SIG-M5 (cell line): ENCODE measurements at regions not wholly inside any gene's neighbourhood (a gene's known extent, or its start where the extent isn't known, plus 50 kb on each side); places are given as distances from the start of the nearest gene placed in this dataset.

Experiments
- DNase-seq: peaks from one replicate; lab custom pipeline; 2025; lab: John Stamatoyannopoulos, UW

DNA sequence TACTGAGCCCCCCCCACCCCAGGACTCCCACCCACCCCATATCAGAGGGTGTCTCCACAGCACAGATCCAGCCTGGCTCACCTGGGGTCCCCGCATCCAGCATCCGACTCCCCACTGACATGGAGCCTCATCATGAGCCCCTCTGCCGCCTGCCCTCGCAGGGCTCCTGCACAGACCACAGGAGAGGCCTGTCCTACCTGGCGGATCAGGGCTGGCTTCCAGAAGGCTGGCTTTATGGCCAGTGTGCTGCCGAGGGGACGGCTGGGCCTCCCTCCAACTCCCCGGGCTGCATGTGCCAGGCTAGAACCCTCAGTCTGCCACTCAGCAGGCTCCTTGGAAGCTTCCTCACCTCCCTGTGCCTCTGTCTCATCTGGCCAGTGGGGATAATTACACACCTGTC lies 119.0 kb downstream of the RFLNA start:
- DNase-seq: no peak

DNA sequence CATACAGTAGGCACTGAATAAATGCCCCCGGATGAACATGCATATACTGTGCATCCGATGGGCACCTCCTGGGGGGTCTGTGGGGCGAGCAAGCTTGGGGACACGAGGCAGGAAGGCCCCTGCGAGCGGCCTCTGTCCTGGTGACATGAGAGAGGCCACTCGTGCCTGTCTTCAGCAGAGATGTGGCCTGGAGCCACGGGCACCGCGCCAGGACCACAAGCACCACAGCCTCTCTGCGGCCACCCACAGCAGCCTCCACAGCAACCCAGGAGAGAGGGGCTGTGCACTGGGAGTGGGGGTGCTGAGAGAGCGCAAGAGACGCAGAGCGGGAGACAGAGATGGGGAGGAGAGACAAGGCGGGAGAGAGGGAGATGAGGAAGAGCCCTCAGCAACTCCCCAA lies 118.5 kb downstream of the RFLNA start:
- no peak for DNase-seq

- DNase-seq: no peak
Observed at GRCh38 chr12:124412646-124413015, 117.7 kb downstream of the RFLNA start.

- DNase-seq: no peak
Observed at GRCh38 chr12:124411953-124412645, 117.2 kb downstream of the RFLNA start.

DNA sequence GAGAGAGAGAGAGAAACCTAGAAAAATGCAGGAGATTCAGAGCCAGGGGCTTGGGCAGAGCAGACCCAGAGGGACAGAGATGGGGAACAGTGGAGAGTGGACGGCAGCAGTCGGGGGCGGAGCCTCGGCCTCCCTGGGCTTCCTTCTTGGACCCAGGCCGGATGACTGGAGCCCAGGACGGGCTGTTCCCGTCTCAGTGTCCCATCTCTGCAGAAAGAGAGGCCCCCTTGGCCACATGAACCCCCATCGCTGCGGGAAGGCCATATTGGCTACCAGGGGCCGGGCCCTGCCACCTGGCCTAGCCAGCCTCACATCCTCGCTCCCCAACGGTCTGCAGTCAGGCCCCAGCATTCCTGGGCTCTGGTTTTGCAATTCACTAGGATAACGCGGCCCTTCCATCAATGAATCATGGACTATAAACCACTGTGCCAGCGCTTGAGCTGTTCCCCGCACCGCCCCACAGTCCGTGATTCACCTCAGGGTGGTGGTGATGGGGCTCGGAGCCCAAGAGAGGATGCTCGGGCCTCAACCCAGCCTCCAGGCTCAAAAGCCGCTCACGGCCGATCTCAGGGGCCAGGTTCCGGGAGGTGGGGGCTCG lies 116.5 kb downstream of the RFLNA start:
- no peak for DNase-seq

GRCh38 chr12:124410354-124411175 lies 115.7 kb downstream of the RFLNA start:
- DNase-seq: no peak

DNA sequence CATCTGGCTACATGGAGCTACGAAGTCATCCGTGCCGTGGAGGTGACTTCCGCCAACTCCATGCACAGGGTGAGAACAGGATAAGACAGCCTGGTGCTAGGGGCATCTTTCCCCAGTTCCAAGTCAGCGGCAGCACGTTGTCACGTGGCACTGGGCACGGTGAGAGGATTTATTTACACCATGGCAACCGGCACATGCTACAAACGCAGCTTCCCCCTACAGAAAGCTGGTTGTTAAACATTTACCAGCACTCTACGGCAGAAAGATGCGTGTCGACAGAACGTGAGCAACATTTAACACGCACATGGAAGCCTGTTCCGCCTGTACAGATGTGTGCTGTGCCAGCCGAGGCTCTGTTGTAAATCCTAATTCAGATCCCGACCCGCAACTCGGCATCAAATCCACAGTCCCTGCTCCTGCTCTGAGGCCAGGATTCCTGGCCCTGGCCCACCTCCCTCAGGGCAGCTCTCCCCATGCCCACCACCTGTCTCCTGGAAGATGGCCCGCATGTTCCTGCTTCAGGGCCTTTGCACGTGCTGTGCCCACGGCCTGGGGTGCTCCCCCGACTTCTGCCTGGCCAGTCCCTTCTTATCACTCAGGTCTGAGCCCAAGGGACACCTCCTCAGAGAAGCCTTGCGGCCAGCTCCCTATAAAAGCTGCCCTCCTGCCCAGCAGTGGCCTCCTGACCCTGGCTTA lies 114.1 kb downstream of the RFLNA start:
- DNase-seq: no peak

DNA sequence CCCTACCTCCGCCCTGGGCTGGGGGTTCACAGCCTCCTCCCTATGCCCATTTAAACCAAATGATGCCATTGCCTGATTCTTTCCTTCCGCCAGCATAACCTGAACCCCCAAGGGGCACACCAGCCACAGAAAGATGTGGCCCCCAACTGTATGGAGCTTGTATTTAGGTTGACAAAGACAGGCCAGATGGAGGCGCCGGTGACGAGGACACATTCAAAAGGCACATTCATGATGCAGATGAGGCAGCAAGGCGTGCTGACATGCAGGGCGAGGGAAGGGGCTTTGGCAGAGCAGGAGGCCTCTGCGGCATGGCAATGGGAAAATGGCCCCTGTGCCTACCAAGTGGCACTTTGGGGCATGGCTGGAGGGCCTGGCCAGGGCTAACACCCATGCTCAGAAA lies 112.2 kb downstream of the RFLNA start:
- DNase-seq: no peak

- DNase-seq: no peak
Observed at GRCh38 chr12:124406043-124406442, 111.2 kb downstream of the RFLNA start.

GRCh38 chr12:124405592-124405991 lies 110.7 kb downstream of the RFLNA start:
- no peak for DNase-seq

GRCh38 chr12:124405151-124405550 lies 110.3 kb downstream of the RFLNA start:
- no peak for DNase-seq

DNA sequence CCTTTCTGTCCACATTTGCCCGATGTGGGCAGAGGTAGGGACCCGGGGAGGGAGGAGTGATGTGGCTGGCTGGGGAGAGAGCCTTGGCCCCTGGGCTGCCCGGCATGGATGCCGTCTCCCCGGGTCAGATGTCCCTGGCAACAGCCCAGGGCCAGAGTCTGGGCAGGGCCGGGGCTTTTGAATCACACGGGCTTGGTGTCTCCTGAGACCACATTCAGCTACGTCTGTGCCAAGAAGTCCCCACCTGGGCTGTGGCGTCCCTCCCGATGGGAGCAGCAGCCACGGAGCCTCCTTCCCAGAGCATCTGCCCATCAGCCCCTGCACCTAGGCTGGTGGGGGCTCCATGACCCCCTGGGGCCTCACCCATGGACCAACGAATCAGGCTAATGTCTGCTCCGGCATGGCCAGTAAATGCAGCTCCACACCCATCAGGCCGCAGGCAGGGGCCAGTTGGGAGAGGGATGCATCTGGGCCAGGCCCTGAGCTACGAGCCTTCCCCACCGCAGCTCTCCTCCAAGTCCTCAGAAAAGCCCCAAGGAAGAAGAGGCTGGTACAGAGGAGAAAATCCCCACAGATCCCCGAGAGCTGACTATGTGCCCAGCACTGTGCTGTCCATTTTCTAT lies 109.4 kb downstream of the RFLNA start:
- no peak for DNase-seq

DNA sequence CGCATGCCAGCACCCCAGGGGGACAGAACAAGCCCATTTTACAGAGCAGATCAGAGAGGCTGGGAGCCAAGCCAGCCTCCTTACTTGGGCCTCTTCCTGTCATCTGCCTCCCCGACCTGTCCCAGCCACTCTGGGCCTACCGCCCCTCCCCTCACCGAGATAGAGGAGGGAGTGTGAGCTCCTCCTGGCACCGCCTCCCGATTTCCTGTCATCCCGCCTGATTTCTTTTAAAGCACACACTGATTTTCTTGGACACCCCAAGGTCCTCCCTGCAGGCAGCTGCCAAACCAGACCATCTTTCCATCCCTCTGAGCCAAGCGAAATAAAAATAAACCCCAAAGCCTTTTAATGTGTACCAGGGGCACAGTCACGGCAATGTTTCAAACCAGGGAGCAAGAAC lies 108.4 kb downstream of the RFLNA start:
- no peak for DNase-seq

DNA sequence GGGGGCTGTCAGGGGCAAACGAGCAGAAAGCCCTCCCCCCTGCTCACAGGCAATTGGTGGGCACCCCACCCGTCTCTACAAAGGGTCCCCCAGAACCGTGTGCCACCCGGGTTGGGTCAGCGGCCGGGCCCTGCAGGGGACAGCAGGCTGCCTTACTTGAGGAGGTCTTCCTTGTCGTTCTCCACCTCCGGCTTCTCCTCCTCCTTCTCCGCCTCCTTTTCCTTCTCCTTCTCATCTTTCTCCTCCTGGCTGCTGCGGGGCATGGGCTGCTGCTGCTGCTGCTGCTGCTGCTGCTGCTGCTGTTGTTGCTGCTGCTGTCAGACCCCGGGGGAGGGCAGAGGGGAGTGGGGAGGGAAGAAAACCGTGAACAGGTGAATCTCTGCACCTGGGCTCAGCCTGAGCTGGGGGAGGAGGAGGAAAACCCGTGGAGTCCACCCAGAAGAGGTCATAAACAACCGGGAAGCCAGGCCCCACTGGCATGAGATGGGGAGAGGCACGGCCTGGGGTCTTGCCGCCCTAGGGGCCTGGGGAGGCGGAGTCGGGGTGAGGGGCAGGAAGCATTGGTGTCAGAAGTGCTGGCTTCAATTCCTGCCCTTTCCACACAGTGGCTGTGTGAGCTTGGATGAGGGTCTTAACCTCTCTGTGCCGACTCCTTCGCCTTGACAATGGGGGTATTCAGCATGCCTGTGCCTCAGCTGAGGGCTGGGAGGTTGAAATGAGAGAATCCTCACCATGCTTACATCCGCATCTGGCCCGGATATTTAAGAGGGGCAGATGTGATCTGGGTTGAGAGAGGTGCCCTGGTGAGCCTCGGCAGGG lies 107.6 kb downstream of the RFLNA start:
- DNase-seq: no peak

DNA sequence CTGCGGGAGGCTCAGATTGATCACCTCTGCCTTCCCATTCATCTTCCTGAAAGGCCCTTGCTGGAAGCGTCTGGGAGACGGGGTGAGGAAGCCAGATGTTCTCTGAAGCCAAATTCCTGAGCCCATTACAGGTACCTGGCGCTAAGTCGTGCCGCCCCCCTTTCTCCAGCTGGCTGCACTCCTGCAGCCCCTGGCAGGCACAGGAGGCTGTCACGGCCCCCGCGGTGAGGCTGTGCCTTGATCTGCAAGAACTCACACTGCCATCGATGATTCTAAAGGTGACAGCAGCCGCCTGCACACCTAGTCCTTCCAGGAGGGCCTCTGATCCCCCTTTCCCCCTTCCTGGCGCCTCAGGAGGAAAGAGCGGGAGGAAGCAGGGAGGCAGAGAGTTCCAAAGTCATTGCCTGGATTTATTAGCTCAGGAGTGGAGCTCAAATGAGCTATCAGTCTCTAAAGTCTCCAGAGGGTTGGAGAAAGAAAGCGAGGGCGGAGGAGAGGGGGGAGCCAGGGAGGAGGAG lies 106.9 kb downstream of the RFLNA start:
- no peak for DNase-seq

GRCh38 chr12:124400124-124400523 lies 105.2 kb downstream of the RFLNA start:
- DNase-seq: no peak

- DNase-seq: no peak
Observed at GRCh38 chr12:124399622-124400021, 104.7 kb downstream of the RFLNA start.

DNA sequence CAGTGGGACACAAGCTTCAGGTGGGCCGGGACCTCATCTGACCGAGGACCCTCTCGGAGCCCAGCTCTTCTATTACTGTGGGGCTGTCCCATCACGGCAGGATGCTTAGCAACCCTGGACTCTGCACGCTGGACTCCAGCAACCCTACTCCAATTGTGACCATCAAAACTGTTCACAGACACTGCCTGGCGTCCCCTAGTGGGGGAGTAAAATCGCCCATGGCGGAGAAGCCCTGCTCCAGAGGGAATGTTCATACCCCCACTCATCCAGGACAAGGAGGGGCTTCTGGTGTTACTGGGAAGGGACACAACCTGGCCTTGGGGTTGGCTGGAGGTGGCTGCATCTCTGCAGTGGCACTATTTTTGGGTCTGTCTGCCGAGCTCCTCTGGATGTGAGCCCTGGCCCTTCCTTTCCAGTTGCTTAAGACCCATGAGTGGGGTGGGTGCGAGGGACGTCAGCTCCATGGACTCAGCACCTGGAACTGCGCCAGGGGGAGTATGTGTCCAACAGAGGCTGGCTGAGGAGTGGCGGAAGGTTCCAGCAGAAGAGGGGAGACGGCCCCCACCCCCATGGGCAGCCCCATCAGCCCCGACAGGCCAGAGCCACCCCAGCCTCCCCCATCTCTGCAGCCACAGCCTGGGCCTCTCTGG lies 103.8 kb downstream of the RFLNA start:
- DNase-seq: no peak

- DNase-seq: no peak
Observed at GRCh38 chr12:124397807-124398577, 103.1 kb downstream of the RFLNA start.

DNA sequence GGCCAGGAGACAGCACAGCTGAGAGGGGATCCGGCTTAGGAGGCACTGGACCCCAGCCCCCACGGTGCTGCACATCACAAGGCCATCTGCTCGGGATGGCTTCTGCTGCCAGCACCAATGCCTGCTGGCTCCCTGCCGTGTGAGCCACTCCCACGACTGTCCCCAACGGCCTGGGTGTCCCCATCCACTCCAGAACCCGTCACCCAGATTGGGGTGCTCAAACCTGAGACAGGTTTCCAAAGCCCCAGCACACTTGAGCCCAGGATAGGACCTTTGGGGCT lies 102.4 kb downstream of the RFLNA start:
- DNase-seq: no peak
